Nucleus accumbens (tissue), 56 donors: ENCODE measurements at regions not wholly inside any gene's neighbourhood (a gene's known extent, or its start where the extent isn't known, plus 50 kb on each side); places are given as distances from the start of the nearest gene placed in this dataset.
"Not testable (repeated sequence)": the region's sequence is repeated elsewhere in the genome, so short reads cannot be mapped to it uniquely, and the experiment has no call there.

ENCODE experiments used
- DNase-seq, 56 donors: peaks; one replicate each; lab custom pipeline; 2025; lab: John Stamatoyannopoulos, UW

GRCh38 chr6:12473494-12473893, 183.3 kb downstream of the EDN1 start:
- no peak for DNase-seq

GRCh38 chr6:12474167-12475140, 184.3 kb downstream of the EDN1 start:
- no peak for DNase-seq

- DNase-seq = no peak
Measured at GRCh38 chr6:12476484-12476883, 186.3 kb downstream of the EDN1 start.

GRCh38 chr6:12477616-12478015, 187.5 kb downstream of the EDN1 start:
- DNase-seq = no peak

- no peak for DNase-seq
Measured at GRCh38 chr6:12478921-12479320, 188.8 kb downstream of the EDN1 start.

GRCh38 chr6:12479451-12479850, 189.3 kb downstream of the EDN1 start:
- peak in 2 of 56 donors; percentile 18 to 19 for DNase-seq

- DNase-seq = no peak
Measured at GRCh38 chr6:12479881-12480280, 189.7 kb downstream of the EDN1 start.

- no peak for DNase-seq
Measured at GRCh38 chr6:12480379-12480778, 190.2 kb downstream of the EDN1 start.

GRCh38 chr6:12481292-12481691, 191.1 kb downstream of the EDN1 start:
- no peak for DNase-seq

GRCh38 chr6:12481850-12482249, 191.7 kb downstream of the EDN1 start:
- DNase-seq = no peak

- no peak for DNase-seq
Measured at GRCh38 chr6:12482386-12483375, 192.5 kb downstream of the EDN1 start.

- peak in 1 of 56 donors; percentile 3 for DNase-seq
Measured at GRCh38 chr6:12483712-12484111, 193.6 kb downstream of the EDN1 start.

- no peak for DNase-seq
Measured at GRCh38 chr6:12484519-12484918, 194.4 kb downstream of the EDN1 start.

- DNase-seq = no peak
Measured at GRCh38 chr6:12485226-12485764, 195.1 kb downstream of the EDN1 start.

- DNase-seq = no peak
Measured at GRCh38 chr6:12485837-12486236, 195.7 kb downstream of the EDN1 start.

- DNase-seq = no peak
Measured at GRCh38 chr6:12490351-12490903, 200.3 kb downstream of the EDN1 start.

GRCh38 chr6:12490904-12491571, 200.9 kb downstream of the EDN1 start:
- peak in 6 of 56 donors; percentile 1 to 35 (median 22) for DNase-seq

GRCh38 chr6:12492929-12493328, 202.8 kb downstream of the EDN1 start:
- not testable (repeated sequence) for DNase-seq

GRCh38 chr6:12493446-12493845, 203.3 kb downstream of the EDN1 start:
- DNase-seq = no peak

GRCh38 chr6:12494161-12494560, 204.0 kb downstream of the EDN1 start:
- DNase-seq = no peak
